NT2/D1 (cell line): ENCODE measurements at regions not wholly inside any gene's neighbourhood (a gene's known extent, or its start where the extent isn't known, plus 50 kb on each side); places are given as distances from the start of the nearest gene placed in this dataset.

Experiments used
- SUZ12 ChIP-seq: IDR thresholded peaks from 2 replicates; pipeline ENCODE4 v1.6.1; 2011; ENCODE audit not compliant: insufficient read length, insufficient read depth; ENCODE audit errors: extremely low read depth
- YY1 ChIP-seq: IDR thresholded peaks from 2 replicates; pipeline ENCODE4 v1.6.1; 2011; ENCODE audit not compliant: insufficient read length, insufficient read depth

DNA sequence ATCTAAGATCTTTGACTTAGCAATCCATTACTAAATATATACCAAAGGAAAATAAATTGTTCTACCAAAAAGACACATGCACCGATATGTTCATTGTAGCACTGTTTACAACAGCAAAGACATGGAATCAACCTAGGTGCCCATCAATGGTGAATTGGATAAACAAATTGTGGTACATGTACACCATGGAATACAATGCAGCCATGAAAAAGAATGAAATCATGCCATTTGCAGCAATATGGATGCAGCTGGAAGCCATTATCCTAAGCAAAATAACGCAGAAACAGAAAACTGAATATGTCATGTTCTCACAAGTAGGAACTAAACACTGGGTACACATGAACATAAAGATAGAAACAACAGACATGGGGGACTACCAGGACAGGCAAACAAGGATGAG lies 589.5 kb downstream of the IRX1 start:
- TF ChIP-seq YY1 (no peak), SUZ12 (no peak)
